Loucy (cell line): ENCODE measurements at regions not wholly inside any gene's neighbourhood (a gene's known extent, or its start where the extent isn't known, plus 50 kb on each side); places are given as distances from the start of the nearest gene placed in this dataset.

Source experiments
- H2AFZ ChIP-seq: fragments of 200-600 bp; sonication (generic); 2 replicates; pipeline ENCODE4 v1.6.0; 2016; ENCODE audit warnings: antibody characterized with exemption, mild to moderate bottlenecking, low read length, moderate library complexity
- H3F3A ChIP-seq: fragments of 200-600 bp; 2 replicates; pipeline ENCODE4 v1.6.0; 2016; ENCODE audit warnings: antibody characterized with exemption, low read depth, mild to moderate bottlenecking
- H3K27me3 ChIP-seq: fragments of 200-600 bp; sonication (generic); 2 replicates; pipeline ENCODE4 v1.6.1; 2014; ENCODE audit warnings: low read length, mild to moderate bottlenecking; ENCODE audit not compliant: insufficient read depth, poor library complexity, severe bottlenecking
- H3K36me3 ChIP-seq: fragments of 200-600 bp; sonication (generic); 2 replicates; pipeline ENCODE4 v1.6.1; 2016; ENCODE audit warnings: low read length; ENCODE audit not compliant: insufficient read depth
- H3K4me1 ChIP-seq: fragments of 200-600 bp; sonication (generic); 2 replicates; pipeline ENCODE4 v1.5.1; 2014; ENCODE audit warnings: low read length, mild to moderate bottlenecking; ENCODE audit not compliant: insufficient read depth, poor library complexity, severe bottlenecking
- H3K4me2 ChIP-seq: fragments of 200-600 bp; sonication (generic); 2 replicates; pipeline ENCODE4 v1.6.0; 2014; ENCODE audit warnings: antibody characterized with exemption, low read length, low read depth, mild to moderate bottlenecking; ENCODE audit not compliant: poor library complexity, severe bottlenecking
- H3K4me3 ChIP-seq: fragments of 200-600 bp; sonication (generic); 2 replicates; pipeline ENCODE4 v1.5.1; 2014; ENCODE audit warnings: low read length, mild to moderate bottlenecking, mixed read lengths; ENCODE audit not compliant: poor library complexity, severe bottlenecking
- H3K79me2 ChIP-seq: fragments of 200-600 bp; sonication (generic); 2 replicates; pipeline ENCODE4 v1.6.1; 2014; ENCODE audit warnings: low read length; ENCODE audit not compliant: insufficient read depth
- H3K9ac ChIP-seq: fragments of 200-600 bp; sonication (generic); 2 replicates; pipeline ENCODE4 v1.6.0; 2014; ENCODE audit warnings: mild to moderate bottlenecking, low read depth, low read length, moderate library complexity; ENCODE audit not compliant: poor library complexity, severe bottlenecking
- H3K9me2 ChIP-seq: fragments of 200-600 bp; sonication (generic); replicated peaks from 2 replicates; pipeline ENCODE4 v1.6.1; 2016; ENCODE audit warnings: low read depth, low read length, mixed read lengths
- H3K9me3 ChIP-seq: fragments of 200-600 bp; sonication (generic); 2 replicates; pipeline ENCODE4 v1.6.1; 2014; ENCODE audit warnings: mild to moderate bottlenecking, antibody characterized with exemption, low read length, low read depth; ENCODE audit not compliant: insufficient read depth
- H4K20me1 ChIP-seq: fragments of 200-600 bp; sonication (generic); 2 replicates; pipeline ENCODE4 v1.6.0; 2014; ENCODE audit warnings: antibody characterized with exemption, low read length, mild to moderate bottlenecking; ENCODE audit not compliant: insufficient read depth, poor library complexity, severe bottlenecking
- EZH2phosphoT487 ChIP-seq: fragments of 200-600 bp; IDR thresholded peaks from 2 replicates; pipeline ENCODE4 v1.6.1; 2018; ENCODE audit warnings: antibody characterized with exemption, mild to moderate bottlenecking, moderate library complexity, borderline replicate concordance
- TF ChIP-seq, protein P1 (sequence below): fragments of 200-600 bp; sonication (generic); conservative IDR thresholded peaks from 2 replicates; pipeline ENCODE4 v1.5.1; 2014; ENCODE audit warnings: mild to moderate bottlenecking, antibody characterized with exemption, low read length

DNA sequence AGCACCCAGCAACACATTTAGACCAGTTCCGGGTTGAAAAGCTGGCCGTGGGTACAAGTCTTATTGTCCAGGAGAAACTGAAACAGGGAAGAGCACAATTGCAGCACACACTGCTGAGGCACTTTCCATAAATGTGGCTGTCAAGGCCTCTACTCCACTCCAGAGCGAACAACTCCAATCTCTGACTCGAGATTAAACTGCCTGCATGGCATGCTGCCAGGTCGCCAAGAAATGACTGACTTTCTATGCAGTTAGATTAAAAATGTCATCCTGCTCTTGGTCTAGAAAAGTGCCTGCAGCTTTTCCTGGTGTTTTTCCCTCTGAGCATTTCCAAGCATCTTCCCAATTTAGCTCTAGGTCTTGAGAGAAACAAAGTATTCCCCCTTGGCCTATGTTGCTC lies 260.6 kb upstream of the EMCN start:
- TF ChIP-seq, protein P1, sequence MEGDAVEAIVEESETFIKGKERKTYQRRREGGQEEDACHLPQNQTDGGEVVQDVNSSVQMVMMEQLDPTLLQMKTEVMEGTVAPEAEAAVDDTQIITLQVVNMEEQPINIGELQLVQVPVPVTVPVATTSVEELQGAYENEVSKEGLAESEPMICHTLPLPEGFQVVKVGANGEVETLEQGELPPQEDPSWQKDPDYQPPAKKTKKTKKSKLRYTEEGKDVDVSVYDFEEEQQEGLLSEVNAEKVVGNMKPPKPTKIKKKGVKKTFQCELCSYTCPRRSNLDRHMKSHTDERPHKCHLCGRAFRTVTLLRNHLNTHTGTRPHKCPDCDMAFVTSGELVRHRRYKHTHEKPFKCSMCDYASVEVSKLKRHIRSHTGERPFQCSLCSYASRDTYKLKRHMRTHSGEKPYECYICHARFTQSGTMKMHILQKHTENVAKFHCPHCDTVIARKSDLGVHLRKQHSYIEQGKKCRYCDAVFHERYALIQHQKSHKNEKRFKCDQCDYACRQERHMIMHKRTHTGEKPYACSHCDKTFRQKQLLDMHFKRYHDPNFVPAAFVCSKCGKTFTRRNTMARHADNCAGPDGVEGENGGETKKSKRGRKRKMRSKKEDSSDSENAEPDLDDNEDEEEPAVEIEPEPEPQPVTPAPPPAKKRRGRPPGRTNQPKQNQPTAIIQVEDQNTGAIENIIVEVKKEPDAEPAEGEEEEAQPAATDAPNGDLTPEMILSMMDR, result no peak
- no peak for TF ChIP-seq EZH2phosphoT487
- H3F3A ChIP-seq, result no peaks in the 10 kb centered on the region
- H3K4me3 ChIP-seq, result no peak overlapping the region
- H3K9me3 ChIP-seq, result no peaks in the 10 kb centered on the region
- no peaks in the 10 kb centered on the region for H3K4me1 ChIP-seq
- H3K9ac ChIP-seq, result no peak overlapping the region
- H4K20me1 ChIP-seq, result no peaks in the 10 kb centered on the region
- H3K36me3 ChIP-seq, result no peaks in the 10 kb centered on the region
- H3K27me3 ChIP-seq, result no peaks in the 10 kb centered on the region
- H3K79me2 ChIP-seq, result no peaks in the 10 kb centered on the region
- H2AFZ ChIP-seq, result no peak overlapping the region
- no peaks in the 10 kb centered on the region for H3K9me2 ChIP-seq
- H3K4me2 ChIP-seq, result no peak overlapping the region

DNA sequence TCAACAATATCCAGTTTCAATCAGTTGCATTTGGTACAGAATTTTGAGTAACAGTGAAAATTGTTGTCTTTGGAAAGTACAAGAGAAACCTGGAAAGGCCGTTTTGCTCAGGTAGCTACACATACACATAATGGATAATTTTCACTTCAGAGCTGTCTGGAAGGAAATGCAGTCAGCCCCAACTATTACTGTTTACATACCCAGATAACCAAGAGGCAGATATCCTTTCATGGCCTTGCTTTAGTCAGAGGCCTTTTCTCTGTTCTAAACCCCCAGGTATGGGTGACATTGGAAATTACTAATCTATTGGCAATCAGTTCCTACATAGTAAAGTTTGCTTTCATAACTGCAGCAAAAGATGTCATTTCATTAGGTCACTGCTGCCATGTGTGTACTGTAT lies 244.9 kb upstream of the EMCN start:
- Histone ChIP-seq H3K79me2 (no peaks in the 10 kb centered on the region), H4K20me1 (no peaks in the 10 kb centered on the region), H3K36me3 (no peaks in the 10 kb centered on the region), H3K4me2 (no peak overlapping the region), H3K9me2 (no peaks in the 10 kb centered on the region), H3K27me3 (no peaks in the 10 kb centered on the region), H3K9me3 (no peaks in the 10 kb centered on the region), H3F3A (no peaks in the 10 kb centered on the region), H3K9ac (no peak overlapping the region), H3K4me3 (no peak overlapping the region), H2AFZ (no peak overlapping the region), H3K4me1 (no peaks in the 10 kb centered on the region)
- TF ChIP-seq, protein P1, result no peak
- no peak for TF ChIP-seq EZH2phosphoT487

DNA sequence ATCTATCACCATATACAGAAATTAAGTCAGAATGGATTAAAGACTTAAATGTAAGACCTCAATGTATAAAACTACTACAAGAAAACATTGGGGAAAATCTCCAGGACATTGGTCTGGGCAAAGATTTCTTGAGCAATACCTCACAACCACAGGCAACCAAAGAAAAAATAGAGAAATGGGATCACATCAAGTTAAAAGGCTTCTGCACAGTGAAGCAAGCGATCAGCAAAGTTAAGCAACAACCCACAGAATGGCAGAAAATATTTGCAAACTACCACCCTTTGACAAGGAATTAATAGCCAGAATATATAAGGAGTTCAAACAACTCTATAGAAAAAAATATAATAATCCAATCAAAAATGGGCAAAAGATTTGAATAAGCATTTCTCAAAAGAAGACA lies 236.9 kb upstream of the EMCN start:
- no peaks in the 10 kb centered on the region for H3K27me3 ChIP-seq
- no peaks in the 10 kb centered on the region for H4K20me1 ChIP-seq
- TF ChIP-seq EZH2phosphoT487, result no peak
- TF ChIP-seq, protein P1, result no peak
- H3K36me3 ChIP-seq, result no peaks in the 10 kb centered on the region
- no peak overlapping the region for H3K4me2 ChIP-seq
- H3K9me2 ChIP-seq, result no peaks in the 10 kb centered on the region
- H3K4me3 ChIP-seq, result no peak overlapping the region
- no peaks in the 10 kb centered on the region for H3K4me1 ChIP-seq
- no peak overlapping the region for H3K9ac ChIP-seq
- H3K79me2 ChIP-seq, result no peaks in the 10 kb centered on the region
- 0 out of 2 replicates have a peak, but pooled peaks cover 6% of the 10 kb centered on the region for H3K9me3 ChIP-seq
- no peak overlapping the region for H2AFZ ChIP-seq
- no peaks in the 10 kb centered on the region for H3F3A ChIP-seq
